ENCODE measurements at regions not wholly inside any gene's neighbourhood (a gene's known extent, or its start where the extent isn't known, plus 50 kb on each side); places are given as distances from the start of the nearest gene placed in this dataset.

DNA sequence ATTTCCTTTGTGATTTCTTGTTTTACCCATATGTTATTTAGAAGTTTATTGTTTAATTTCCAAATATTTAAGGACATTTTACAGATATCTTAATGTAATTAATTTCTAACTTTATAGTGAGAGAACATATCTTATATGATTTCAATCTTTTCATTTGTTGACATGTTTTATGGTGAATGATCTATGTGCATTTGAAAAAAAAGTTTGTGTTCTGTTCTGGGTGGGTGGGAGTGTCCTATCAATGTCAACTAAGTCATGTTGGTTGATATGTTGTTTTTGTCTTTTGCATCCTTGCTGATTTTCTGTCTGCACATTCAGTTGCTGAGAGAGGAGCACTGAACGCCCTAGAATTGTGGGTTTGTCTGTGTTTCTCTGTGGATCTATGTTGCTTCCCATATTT is 50.3 kb upstream of the CBFA2T3 start:
- no peak for DNase-seq
- no CpG with 5 or more reads among the region's 1 CpG for WGBS (ENCODE audit: insufficient coverage, low lambda C conversion rate)
- Histone ChIP-seq H3K4me1 (ENCODE audit: control insufficient read depth, insufficient read depth, low read length) (no peaks in the 10 kb centered on the region), H3K36me3 (ENCODE audit: control insufficient read depth, insufficient read depth, low read length) (no peaks in the 10 kb centered on the region), H3K27ac (ENCODE audit: low read length) (no peak overlapping the region), H3K9me3 (ENCODE audit: control insufficient read depth, low read depth, low read length) (peaks cover 10% of the 10 kb centered on the region), H3K27me3 (ENCODE audit: control insufficient read depth, insufficient read depth, low read length) (no peaks in the 10 kb centered on the region), H3K4me3 (ENCODE audit: low read length) (no peak overlapping the region)

DNA sequence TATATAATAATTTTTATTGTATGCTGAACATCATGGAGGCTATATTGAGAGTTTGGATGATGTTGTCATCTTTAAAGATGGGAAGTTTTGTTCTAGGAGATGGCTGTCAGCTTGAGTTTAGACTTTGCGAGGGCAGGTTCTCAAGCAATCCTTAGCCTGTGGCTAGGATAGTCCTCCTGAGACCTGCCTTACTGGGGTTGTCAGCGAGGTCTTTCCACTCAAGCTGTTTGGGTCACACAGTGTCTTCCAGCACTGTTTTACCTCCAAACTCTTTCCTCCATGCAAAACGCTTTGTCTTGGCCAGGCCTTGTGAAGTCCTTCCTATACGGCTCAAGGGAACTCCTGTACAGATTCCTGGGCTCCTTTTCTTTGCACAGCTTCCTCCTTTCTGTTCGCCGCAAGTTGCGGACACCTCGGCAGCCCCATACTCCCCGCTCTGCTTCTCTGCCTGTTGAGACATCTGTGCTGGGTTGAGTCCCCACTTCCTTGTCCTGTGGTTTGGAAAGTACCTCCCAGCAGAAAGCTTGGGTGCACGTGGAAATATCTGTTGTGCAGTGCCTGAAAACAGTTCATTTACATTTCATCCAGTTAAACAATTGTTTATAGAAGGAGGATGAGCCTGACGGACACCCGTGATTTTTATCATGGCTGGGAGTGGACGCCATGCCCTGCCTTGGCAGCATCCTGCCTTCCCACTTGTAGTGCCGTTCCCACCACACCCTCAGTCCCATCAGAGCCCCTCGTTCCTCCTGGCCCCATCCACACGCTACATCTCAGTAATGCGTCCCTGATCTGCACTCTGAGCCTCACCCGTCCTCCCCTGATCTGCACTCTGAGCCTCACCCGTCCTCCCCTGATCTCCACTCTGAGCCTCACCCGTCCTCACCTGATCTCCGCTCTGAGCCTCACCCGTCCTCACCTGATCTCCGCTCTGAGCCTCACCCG is 55.0 kb upstream of the CBFA2T3 start:
- no peaks in the 10 kb centered on the region for H3K36me3 ChIP-seq (ENCODE audit: control insufficient read depth, insufficient read depth, low read length)
- no peak overlapping the region for H3K27ac ChIP-seq (ENCODE audit: low read length)
- H3K27me3 ChIP-seq (ENCODE audit: control insufficient read depth, insufficient read depth, low read length): peaks cover 6% of the 10 kb centered on the region
- peak in 1 of 2 donors; percentile 18 for DNase-seq
- 80% methylated on average over 2 of the region's 24 CpGs for WGBS (ENCODE audit: insufficient coverage, low lambda C conversion rate)
- H3K4me3 ChIP-seq (ENCODE audit: low read length): no peak overlapping the region
- H3K9me3 ChIP-seq (ENCODE audit: control insufficient read depth, low read depth, low read length): peaks cover 3% of the 10 kb centered on the region
- H3K4me1 ChIP-seq (ENCODE audit: control insufficient read depth, insufficient read depth, low read length): no peaks in the 10 kb centered on the region

DNA sequence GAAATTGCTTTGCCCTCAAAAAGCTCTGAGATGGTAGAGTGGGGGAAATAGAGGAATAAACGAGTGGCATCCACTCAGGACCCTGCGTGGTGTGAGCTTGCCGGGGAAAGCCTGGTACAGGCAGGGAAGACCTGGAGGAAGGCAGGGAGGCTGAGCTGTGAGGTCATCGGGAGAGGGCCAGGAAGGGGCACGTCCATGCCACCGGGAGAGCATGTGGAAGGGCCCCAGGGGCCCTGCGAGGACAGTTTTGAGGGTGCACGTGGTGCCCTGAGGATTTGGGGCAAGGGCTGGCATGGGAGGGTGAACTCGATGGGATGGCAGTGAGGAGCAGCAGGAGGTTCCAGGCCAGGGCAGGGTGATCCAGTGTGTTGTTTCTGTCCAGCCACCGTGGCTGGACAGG is 56.3 kb upstream of the CBFA2T3 start:
- DNase-seq: no peak
- Histone ChIP-seq H3K27me3 (ENCODE audit: control insufficient read depth, insufficient read depth, low read length) (peaks cover 15% of the 10 kb centered on the region), H3K9me3 (ENCODE audit: control insufficient read depth, low read depth, low read length) (peaks cover 3% of the 10 kb centered on the region), H3K36me3 (ENCODE audit: control insufficient read depth, insufficient read depth, low read length) (no peaks in the 10 kb centered on the region), H3K4me3 (ENCODE audit: low read length) (no peak overlapping the region), H3K27ac (ENCODE audit: low read length) (no peak overlapping the region), H3K4me1 (ENCODE audit: control insufficient read depth, insufficient read depth, low read length) (no peaks in the 10 kb centered on the region)
- WGBS (ENCODE audit: insufficient coverage, low lambda C conversion rate): no CpG with 5 or more reads among the region's 10 CpGs

DNA sequence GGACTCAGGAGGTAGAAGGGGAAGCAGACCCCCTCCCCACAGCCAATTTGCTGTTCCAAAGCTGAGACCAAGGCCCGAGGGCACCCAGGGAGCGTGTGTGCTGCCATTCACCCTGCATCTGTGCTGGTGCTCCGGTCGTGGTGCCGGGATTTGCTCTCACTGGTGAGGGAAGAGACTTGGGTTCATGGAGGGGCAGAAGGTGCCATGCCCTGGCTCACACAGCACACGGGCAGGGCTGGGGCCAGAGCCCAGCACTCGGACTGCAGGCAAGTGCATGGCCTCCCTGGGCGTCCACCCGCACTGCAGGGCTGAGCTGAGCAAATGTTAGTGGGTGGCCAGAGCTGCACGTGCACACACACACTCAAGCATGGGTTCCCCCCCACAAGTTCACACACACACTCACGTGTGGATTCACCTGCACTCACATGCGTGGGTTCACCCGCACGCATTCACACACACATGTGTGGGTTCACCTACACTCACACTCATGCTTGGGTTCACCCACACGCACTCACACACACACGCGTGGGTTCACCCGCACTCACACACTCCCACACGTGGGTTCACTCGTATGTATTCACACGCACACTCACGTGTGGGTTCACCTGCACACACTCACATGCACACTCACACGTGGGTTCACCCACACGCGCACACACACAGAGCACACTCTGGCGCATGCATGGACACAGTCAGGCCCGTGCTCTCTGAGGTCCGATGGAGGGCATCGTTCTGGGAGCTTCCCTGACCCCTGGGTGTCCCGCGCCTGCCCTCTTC is 57.0 kb upstream of the CBFA2T3 start:
- WGBS (ENCODE audit: insufficient coverage, low lambda C conversion rate): 100% methylated on average over 1 of the region's 31 CpGs
- Histone ChIP-seq H3K36me3 (ENCODE audit: control insufficient read depth, insufficient read depth, low read length) (no peaks in the 10 kb centered on the region), H3K27me3 (ENCODE audit: control insufficient read depth, insufficient read depth, low read length) (peaks cover 15% of the 10 kb centered on the region), H3K9me3 (ENCODE audit: control insufficient read depth, low read depth, low read length) (peaks cover 3% of the 10 kb centered on the region), H3K4me1 (ENCODE audit: control insufficient read depth, insufficient read depth, low read length) (no peaks in the 10 kb centered on the region), H3K4me3 (ENCODE audit: low read length) (no peak overlapping the region), H3K27ac (ENCODE audit: low read length) (no peak overlapping the region)
- no peak for DNase-seq

DNA sequence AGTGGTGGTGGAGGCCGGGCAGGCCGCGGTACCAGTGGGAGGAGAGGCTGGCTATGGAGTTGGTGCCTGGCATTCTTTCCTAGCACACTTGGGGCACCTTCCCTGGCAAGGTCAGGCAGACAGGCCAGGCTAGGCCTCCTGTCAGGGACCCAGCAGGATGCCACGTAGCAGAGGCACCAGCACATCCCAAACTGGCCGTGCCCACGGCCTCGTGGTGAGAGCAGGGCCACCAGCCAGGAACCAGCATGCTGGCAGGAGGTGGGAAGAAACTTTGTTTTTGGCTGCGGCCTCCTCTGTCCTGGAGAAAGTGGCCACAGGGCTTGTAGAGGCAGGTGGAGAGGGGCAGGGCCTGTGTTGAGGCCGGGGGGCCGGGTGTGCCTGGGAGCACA is 57.6 kb upstream of the CBFA2T3 start:
- H3K27me3 ChIP-seq (ENCODE audit: control insufficient read depth, insufficient read depth, low read length): peaks cover 15% of the 10 kb centered on the region
- no CpG with 5 or more reads among the region's 10 CpGs for WGBS (ENCODE audit: insufficient coverage, low lambda C conversion rate)
- no peak overlapping the region for H3K4me3 ChIP-seq (ENCODE audit: low read length)
- H3K36me3 ChIP-seq (ENCODE audit: control insufficient read depth, insufficient read depth, low read length): no peaks in the 10 kb centered on the region
- H3K27ac ChIP-seq (ENCODE audit: low read length): no peak overlapping the region
- no peaks in the 10 kb centered on the region for H3K4me1 ChIP-seq (ENCODE audit: control insufficient read depth, insufficient read depth, low read length)
- DNase-seq: no peak
- peaks cover 3% of the 10 kb centered on the region for H3K9me3 ChIP-seq (ENCODE audit: control insufficient read depth, low read depth, low read length)

DNA sequence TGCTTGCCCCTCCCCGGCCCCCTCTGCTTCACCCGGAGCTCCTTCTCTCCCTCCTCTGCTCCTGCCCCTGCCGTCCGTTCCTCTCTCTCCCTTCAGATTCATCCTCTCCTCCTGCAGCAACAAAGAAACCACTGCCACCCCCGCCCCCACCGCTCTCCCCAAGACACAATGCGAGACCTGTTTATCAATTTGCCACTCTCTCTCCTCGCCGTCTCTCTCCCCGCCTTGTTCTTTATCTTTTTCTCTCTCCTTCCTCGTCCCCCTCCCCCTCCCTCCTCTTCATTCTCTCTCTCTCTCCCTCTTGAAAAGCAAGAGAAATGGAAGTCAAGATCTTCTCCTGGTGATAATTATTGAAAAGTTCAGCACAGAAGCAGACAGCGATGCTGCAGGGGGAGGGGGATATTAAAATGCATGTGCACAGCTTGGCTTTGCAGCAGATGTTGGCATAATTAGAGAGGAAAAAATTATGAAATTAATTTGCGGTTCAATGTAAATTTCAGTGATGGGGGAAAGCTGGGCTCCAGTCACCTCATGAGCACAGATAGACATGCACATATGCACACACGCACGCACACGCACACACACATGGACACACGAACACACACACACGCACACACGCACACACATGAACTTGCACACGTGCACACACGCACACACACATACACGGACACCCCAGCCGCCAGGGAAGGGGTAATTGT is 58.1 kb upstream of the CBFA2T3 start:
- no peak overlapping the region for H3K4me3 ChIP-seq (ENCODE audit: low read length)
- H3K27ac ChIP-seq (ENCODE audit: low read length): no peak overlapping the region
- H3K9me3 ChIP-seq (ENCODE audit: control insufficient read depth, low read depth, low read length): peaks cover 3% of the 10 kb centered on the region
- 0% methylated on average over 4 of the region's 23 CpGs for WGBS (ENCODE audit: insufficient coverage, low lambda C conversion rate)
- no peak for DNase-seq
- peaks cover 15% of the 10 kb centered on the region for H3K27me3 ChIP-seq (ENCODE audit: control insufficient read depth, insufficient read depth, low read length)
- H3K4me1 ChIP-seq (ENCODE audit: control insufficient read depth, insufficient read depth, low read length): no peaks in the 10 kb centered on the region
- H3K36me3 ChIP-seq (ENCODE audit: control insufficient read depth, insufficient read depth, low read length): no peaks in the 10 kb centered on the region

DNA sequence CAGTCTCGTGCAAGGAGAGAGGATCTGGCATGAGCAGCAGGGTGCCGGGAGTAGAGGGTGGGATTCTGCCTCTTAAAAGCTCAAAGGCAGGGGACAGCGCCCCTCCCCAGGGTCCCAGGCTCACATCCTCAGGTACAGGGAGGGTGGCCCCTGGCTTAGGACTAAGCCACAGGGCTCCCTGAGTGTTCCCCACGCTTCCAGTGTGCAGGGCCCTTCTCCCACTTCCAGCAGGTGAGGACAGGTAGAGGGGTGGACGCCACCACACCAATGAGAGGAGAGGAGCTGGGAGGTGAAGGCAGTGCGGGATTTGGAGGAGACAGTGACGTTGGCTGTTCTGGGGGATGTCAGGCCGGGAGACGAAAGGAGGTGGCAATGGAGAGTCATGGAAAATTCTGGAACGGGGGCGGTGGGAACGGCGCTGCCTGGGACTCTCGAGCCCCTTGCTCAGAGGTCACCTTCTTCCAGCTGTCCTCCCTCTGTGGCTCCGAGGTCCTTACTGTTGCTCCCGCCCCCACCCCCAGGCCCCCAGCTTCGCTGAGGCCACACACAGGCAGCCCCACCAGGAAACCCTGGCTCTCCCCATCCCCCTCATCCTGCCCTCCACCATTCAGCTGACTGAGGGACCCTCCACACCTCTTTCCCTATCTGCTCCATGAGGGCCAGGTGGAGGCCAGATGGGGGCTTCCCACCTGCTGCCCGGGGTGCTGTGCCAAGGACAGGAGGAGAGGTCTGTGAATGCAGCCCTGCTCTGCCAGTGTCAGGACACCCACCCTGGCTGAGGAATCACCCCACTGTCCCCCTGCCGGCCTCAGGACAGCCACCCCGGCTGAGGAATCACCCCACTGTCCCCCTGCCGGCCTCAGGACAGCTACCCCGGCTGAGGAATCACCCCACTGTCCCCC is 57.7 kb upstream of the ACSF3 start:
- H3K4me1 ChIP-seq (ENCODE audit: control insufficient read depth, insufficient read depth, low read length): no peaks in the 10 kb centered on the region
- peaks cover 15% of the 10 kb centered on the region for H3K27me3 ChIP-seq (ENCODE audit: control insufficient read depth, insufficient read depth, low read length)
- H3K27ac ChIP-seq (ENCODE audit: low read length): no peak overlapping the region
- DNase-seq: no peak
- no peak overlapping the region for H3K4me3 ChIP-seq (ENCODE audit: low read length)
- no CpG with 5 or more reads among the region's 22 CpGs for WGBS (ENCODE audit: insufficient coverage, low lambda C conversion rate)
- no peaks in the 10 kb centered on the region for H3K36me3 ChIP-seq (ENCODE audit: control insufficient read depth, insufficient read depth, low read length)
- H3K9me3 ChIP-seq (ENCODE audit: control insufficient read depth, low read depth, low read length): peaks cover 3% of the 10 kb centered on the region

DNA sequence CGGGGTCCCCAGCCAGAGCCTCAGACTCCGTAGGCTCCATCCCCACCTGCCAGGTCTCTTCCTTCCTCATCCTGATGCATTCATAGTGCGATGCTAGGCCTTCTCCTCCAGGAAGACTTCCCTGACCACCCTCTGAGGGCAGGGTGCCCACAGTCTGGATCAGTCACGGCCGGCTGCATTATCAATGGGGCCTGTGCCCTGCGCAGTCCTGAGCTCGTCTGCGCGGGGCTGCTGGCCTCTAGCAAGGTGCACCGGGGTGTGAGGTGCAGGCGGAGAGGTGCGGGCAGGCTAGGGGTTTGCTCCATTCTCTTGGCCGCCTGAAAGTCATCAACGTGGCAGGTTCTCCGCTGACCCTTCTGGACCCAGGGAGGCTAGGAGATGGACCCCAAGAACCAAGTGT is 56.9 kb upstream of the ACSF3 start:
- no peak overlapping the region for H3K27ac ChIP-seq (ENCODE audit: low read length)
- no peaks in the 10 kb centered on the region for H3K9me3 ChIP-seq (ENCODE audit: control insufficient read depth, low read depth, low read length)
- peaks cover 15% of the 10 kb centered on the region for H3K27me3 ChIP-seq (ENCODE audit: control insufficient read depth, insufficient read depth, low read length)
- no peaks in the 10 kb centered on the region for H3K4me1 ChIP-seq (ENCODE audit: control insufficient read depth, insufficient read depth, low read length)
- no peaks in the 10 kb centered on the region for H3K36me3 ChIP-seq (ENCODE audit: control insufficient read depth, insufficient read depth, low read length)
- no peak overlapping the region for H3K4me3 ChIP-seq (ENCODE audit: low read length)
- no CpG with 5 or more reads among the region's 15 CpGs for WGBS (ENCODE audit: insufficient coverage, low lambda C conversion rate)
- DNase-seq: no peak

DNA sequence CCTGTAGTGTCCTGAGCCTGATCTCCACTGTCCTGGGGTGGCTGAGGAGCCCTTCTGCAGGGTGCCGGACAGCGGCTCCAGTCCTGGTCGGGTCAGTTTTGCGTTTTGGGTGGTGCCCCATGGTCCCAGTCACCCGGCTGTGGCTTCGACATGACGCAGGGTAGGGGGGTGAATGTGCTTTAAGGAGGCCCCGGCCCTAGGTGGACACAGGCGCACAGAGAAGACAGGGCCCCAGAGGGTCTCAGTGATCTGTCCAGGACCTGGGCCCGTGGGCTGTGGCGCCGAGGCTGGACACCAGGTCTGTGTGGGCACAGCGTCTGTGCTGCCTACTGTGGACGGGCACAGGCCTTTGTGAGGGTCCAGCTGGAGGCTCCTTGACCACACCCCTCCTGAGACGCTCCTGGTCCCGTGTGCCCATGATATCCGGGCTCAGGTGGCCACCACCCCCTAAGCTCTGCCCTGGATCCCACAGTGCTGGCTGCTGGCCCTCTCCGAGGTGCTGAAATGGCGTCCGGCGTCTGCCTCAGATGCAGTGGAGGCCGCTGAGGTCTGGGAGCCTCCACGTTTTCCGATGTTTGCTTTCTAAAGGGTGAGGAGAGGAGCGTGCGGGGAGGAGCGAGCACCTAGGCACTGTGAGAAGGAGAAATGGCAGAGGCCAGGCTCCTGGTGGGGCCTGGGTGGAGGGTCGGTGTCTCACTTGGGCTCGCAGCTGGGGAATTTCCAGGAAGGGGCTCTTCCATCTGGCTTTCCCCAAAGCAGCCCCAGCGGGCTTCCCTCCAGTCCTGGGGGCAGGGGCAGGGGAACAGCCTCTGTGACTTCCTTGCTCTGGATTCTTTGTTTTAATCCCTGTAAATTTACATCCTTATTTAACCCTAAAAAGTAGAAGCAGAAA is 56.1 kb upstream of the ACSF3 start:
- peak in 1 of 2 donors; percentile 22 for DNase-seq
- WGBS (ENCODE audit: insufficient coverage, low lambda C conversion rate): no CpG with 5 or more reads among the region's 30 CpGs

More for the DNA sequence above, 56.1 kb upstream of the ACSF3 start:
- Histone ChIP-seq H3K27me3 (ENCODE audit: control insufficient read depth, insufficient read depth, low read length) (peaks cover 15% of the 10 kb centered on the region), H3K4me1 (ENCODE audit: control insufficient read depth, insufficient read depth, low read length) (no peaks in the 10 kb centered on the region), H3K27ac (ENCODE audit: low read length) (no peak overlapping the region), H3K9me3 (ENCODE audit: control insufficient read depth, low read depth, low read length) (no peaks in the 10 kb centered on the region), H3K4me3 (ENCODE audit: low read length) (no peak overlapping the region), H3K36me3 (ENCODE audit: control insufficient read depth, insufficient read depth, low read length) (no peaks in the 10 kb centered on the region)

All from large intestine (tissue), 3 donors.